ENCODE measurements at regions not wholly inside any gene's neighbourhood (a gene's known extent, or its start where the extent isn't known, plus 50 kb on each side); places are given as distances from the start of the nearest gene placed in this dataset.

- no peak for TF ChIP-seq POLR2A (IDR thresholded peaks at IDR 0.05)
- TF ChIP-seq CTCF (IDR thresholded peaks at IDR 0.05): no peak
- TF ChIP-seq POLR2AphosphoS5 (IDR thresholded peaks at IDR 0.05): no peak
These were observed 382.5 kb downstream of the ANKRD50 start for GRCh38 chr4:124330045-124330444.

All from sigmoid colon (tissue), 4 donors.